Testis (tissue), 2 donors: ENCODE measurements at regions not wholly inside any gene's neighbourhood (a gene's known extent, or its start where the extent isn't known, plus 50 kb on each side); places are given as distances from the start of the nearest gene placed in this dataset.

Experiments used
- DNase-seq: peaks from one replicate; pipeline ENCODE4 v3.0.0-alpha.2; 2019
- H3K27ac ChIP-seq, 2 donors: fragments of 200-600 bp; sonication (generic); one replicate each; pipeline ENCODE4 v1.5.1; 2019
- H3K27me3 ChIP-seq: fragments of 200-600 bp; sonication (generic); one replicate; pipeline ENCODE4 v1.5.1; 2019
- H3K36me3 ChIP-seq: fragments of 200-600 bp; sonication (generic); one replicate; pipeline ENCODE4 v1.5.1; 2017; ENCODE audit warnings: low read depth; ENCODE audit errors: missing control alignments
- H3K4me1 ChIP-seq: fragments of 200-600 bp; sonication (generic); one replicate; pipeline ENCODE4 v1.5.1; 2019
- H3K4me3 ChIP-seq, 2 donors: fragments of 200-600 bp; sonication (generic); one replicate each; pipeline ENCODE4 v1.5.1; 2017 to 2019
- H3K9me3 ChIP-seq: fragments of 200-600 bp; sonication (generic); one replicate; pipeline ENCODE4 v1.5.1; 2017
- POLR2A ChIP-seq: fragments of 450-650 bp; IDR thresholded peaks from one replicate; pipeline ENCODE4 v1.6.1; 2017; ENCODE audit warnings: antibody characterized with exemption, mild to moderate bottlenecking, moderate library complexity
- WGBS, 2 donors: methylation state at CpG; one replicate each; pipeline ENCODE4 v1.1.5; 2018; 5-methylcytosine and 5-hydroxymethylcytosine counted together
- intact Hi-C: fragments of 100-400 bp; cut with DNase I; formaldehyde crosslinking; loops from one replicate; pipeline ENCODE4 v1.15.1; 2023; ENCODE audit warnings: low total_unique reads
- TF ChIP-seq, protein P1 (sequence below), 3 experiments: fragments of 450-650 bp in 2 of 3; fragments of 200-600 bp in 1 of 3; sonication (generic) in 1 of 3; IDR thresholded peaks; one replicate each; pipeline ENCODE4 v1.5.1; 2016 to 2019; ENCODE audit warnings: antibody characterized with exemption in 3 of 3, mild to moderate bottlenecking in 2 of 3, moderate library complexity in 1 of 3

GRCh38 chr13:84994582-84994981 lies 804.6 kb downstream of the SLITRK6 start:
- H3K27ac ChIP-seq = no peak overlapping the region
- H3K9me3 ChIP-seq = no peaks in the 10 kb centered on the region
- no peaks in the 10 kb centered on the region for H3K36me3 ChIP-seq
- no peak for DNase-seq
- H3K27me3 ChIP-seq = no peaks in the 10 kb centered on the region
- H3K4me3 ChIP-seq = no peak overlapping the region
- intact Hi-C loops = no loop called here
- TF ChIP-seq, protein P1, sequence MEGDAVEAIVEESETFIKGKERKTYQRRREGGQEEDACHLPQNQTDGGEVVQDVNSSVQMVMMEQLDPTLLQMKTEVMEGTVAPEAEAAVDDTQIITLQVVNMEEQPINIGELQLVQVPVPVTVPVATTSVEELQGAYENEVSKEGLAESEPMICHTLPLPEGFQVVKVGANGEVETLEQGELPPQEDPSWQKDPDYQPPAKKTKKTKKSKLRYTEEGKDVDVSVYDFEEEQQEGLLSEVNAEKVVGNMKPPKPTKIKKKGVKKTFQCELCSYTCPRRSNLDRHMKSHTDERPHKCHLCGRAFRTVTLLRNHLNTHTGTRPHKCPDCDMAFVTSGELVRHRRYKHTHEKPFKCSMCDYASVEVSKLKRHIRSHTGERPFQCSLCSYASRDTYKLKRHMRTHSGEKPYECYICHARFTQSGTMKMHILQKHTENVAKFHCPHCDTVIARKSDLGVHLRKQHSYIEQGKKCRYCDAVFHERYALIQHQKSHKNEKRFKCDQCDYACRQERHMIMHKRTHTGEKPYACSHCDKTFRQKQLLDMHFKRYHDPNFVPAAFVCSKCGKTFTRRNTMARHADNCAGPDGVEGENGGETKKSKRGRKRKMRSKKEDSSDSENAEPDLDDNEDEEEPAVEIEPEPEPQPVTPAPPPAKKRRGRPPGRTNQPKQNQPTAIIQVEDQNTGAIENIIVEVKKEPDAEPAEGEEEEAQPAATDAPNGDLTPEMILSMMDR (IDR thresholded peaks at IDR 0.05) = no peak
- TF ChIP-seq POLR2A = no peak
- no peaks in the 10 kb centered on the region for H3K4me1 ChIP-seq

DNA sequence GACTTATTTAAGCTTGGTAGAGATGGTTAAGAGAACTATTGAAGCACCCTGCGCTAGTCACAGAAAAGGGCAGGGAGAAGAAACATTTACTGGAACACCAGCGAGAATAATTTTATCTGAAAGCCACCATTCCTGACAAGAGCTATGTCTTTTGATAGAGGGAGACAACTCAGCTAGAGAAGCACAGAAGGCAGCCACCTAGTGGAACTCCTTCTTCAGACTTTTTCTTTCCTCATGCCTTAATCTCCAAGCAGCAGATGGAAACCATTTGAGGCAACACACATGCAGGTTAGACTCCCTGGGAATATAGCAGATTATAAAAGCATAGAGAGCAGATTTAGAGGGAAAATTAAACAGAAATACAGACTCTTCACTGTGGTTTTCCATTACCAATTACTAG lies 813.4 kb downstream of the SLITRK6 start:
- no peak overlapping the region for H3K27ac ChIP-seq
- intact Hi-C loops = no loop called here
- H3K36me3 ChIP-seq = no peaks in the 10 kb centered on the region
- H3K27me3 ChIP-seq = no peaks in the 10 kb centered on the region
- no peak for DNase-seq
- H3K4me1 ChIP-seq = no peaks in the 10 kb centered on the region
- H3K9me3 ChIP-seq = no peaks in the 10 kb centered on the region
- H3K4me3 ChIP-seq = no peak overlapping the region
- WGBS, 2 donors = 86 to 93% methylated on average over 2 of the region's 2 CpGs
- TF ChIP-seq POLR2A = no peak
- TF ChIP-seq, protein P1 (IDR thresholded peaks at IDR 0.05) = no peak

GRCh38 chr13:84983321-84983720 lies 815.9 kb downstream of the SLITRK6 start:
- Histone ChIP-seq H3K27me3 (no peaks in the 10 kb centered on the region), H3K4me1 (no peaks in the 10 kb centered on the region), H3K4me3 (no peak overlapping the region), H3K27ac (no peak overlapping the region), H3K36me3 (no peaks in the 10 kb centered on the region), H3K9me3 (no peaks in the 10 kb centered on the region)
- intact Hi-C loops = no loop called here
- no peak for DNase-seq
- WGBS, 2 donors = 83 to 91% methylated on average over 2 of the region's 2 CpGs
- TF ChIP-seq POLR2A = no peak
- TF ChIP-seq, protein P1 (IDR thresholded peaks at IDR 0.05) = no peak

DNA sequence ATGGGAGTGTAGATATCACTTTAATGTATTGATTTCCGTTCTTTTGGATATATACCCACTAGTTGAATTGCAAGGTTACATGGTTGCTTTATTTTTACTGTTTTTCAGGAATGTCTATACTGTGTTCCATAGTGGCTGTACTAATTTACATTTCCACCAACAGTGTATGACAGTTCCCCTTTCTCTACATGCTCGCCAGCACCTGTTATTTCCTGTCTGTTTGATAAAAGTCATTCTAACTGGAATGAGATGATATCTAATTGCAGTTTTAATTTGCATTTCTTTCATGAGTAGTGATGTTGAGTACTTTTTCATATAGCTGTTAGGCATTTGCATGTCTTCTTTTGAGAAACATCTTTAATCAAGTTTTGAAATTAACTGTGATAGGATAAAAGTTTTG lies 818.6 kb downstream of the SLITRK6 start:
- H3K36me3 ChIP-seq = no peaks in the 10 kb centered on the region
- no peak for TF ChIP-seq POLR2A
- TF ChIP-seq, protein P1 (IDR thresholded peaks at IDR 0.05) = no peak
- intact Hi-C loops = no loop called here
- WGBS, 2 donors = 85 to 93% methylated on average over 2 of the region's 2 CpGs
- H3K4me3 ChIP-seq = no peak overlapping the region
- H3K4me1 ChIP-seq = no peaks in the 10 kb centered on the region
- H3K27me3 ChIP-seq = no peaks in the 10 kb centered on the region
- DNase-seq = no peak
- H3K27ac ChIP-seq = no peak overlapping the region
- no peaks in the 10 kb centered on the region for H3K9me3 ChIP-seq

GRCh38 chr13:84978851-84979250 lies 820.4 kb downstream of the SLITRK6 start:
- no peak overlapping the region for H3K4me3 ChIP-seq
- no peaks in the 10 kb centered on the region for H3K36me3 ChIP-seq
- H3K27ac ChIP-seq = no peak overlapping the region
- no peaks in the 10 kb centered on the region for H3K4me1 ChIP-seq
- intact Hi-C loops = no loop called here
- H3K27me3 ChIP-seq = no peaks in the 10 kb centered on the region
- no peaks in the 10 kb centered on the region for H3K9me3 ChIP-seq
- TF ChIP-seq, protein P1 (IDR thresholded peaks at IDR 0.05) = no peak
- no peak for TF ChIP-seq POLR2A
- no peak for DNase-seq
